Transverse colon (tissue), 4 donors: ENCODE measurements at regions not wholly inside any gene's neighbourhood (a gene's known extent, or its start where the extent isn't known, plus 50 kb on each side); places are given as distances from the start of the nearest gene placed in this dataset.

ENCODE experiments used
- DNase-seq: peaks from one replicate; pipeline ENCODE4 v3.0.0-alpha.2; 2019
- H3K27ac ChIP-seq, 4 donors: fragments of 200-600 bp; sonication (generic); 2 replicates each; pipeline ENCODE4 v1.5.1; 2016 to 2018; ENCODE audit warnings: inconsistent platforms in 4 of 4
- H3K27me3 ChIP-seq: fragments of 200-600 bp; sonication (generic); 2 replicates; pipeline ENCODE4 v1.5.1; 2017; ENCODE audit warnings: inconsistent platforms
- H3K36me3 ChIP-seq, 4 donors: fragments of 200-600 bp; sonication (generic); 2 replicates each; pipeline ENCODE4 v1.5.1; 2017 to 2019; ENCODE audit warnings: inconsistent platforms in 4 of 4
- H3K4me1 ChIP-seq, 4 donors: fragments of 200-600 bp; sonication (generic); 2 replicates each; pipeline ENCODE4 v1.5.1; 2017 to 2020; ENCODE audit warnings: inconsistent platforms in 4 of 4
- H3K4me3 ChIP-seq, 4 donors: fragments of 200-600 bp; sonication (generic); 1 replicate in 1 of 4; 2 replicates in 3 of 4; pipeline versions ENCODE4 v1.5.1 to v1.6.1; 2017 to 2019; ENCODE audit warnings: inconsistent platforms in 4 of 4
- H3K9me3 ChIP-seq, 2 donors: fragments of 200-600 bp; sonication (generic); 2 replicates each; pipeline ENCODE4 v1.5.1; 2017 to 2019; ENCODE audit warnings: inconsistent platforms in 2 of 2
- EP300 ChIP-seq: sonication (generic); formaldehyde crosslinking; IDR thresholded peaks from one replicate; pipeline ENCODE4 v1.6.1; 2017; ENCODE audit warnings: antibody characterized with exemption, low read depth
- POLR2A ChIP-seq: fragments of 450-650 bp; IDR thresholded peaks from one replicate; pipeline ENCODE4 v1.6.1; 2016; ENCODE audit warnings: antibody characterized with exemption, mild to moderate bottlenecking, moderate library complexity
- POLR2AphosphoS5 ChIP-seq, 3 donors: sonication (generic); formaldehyde crosslinking; IDR thresholded peaks; one replicate each; pipeline ENCODE4 v1.6.1; 2016; ENCODE audit warnings: antibody characterized with exemption in 3 of 3
- WGBS, 2 donors: methylation state at CpG; one replicate each; pipeline ENCODE4 v1.1.5; 2018; ENCODE audit warnings: low coverage in 1 of 2; 5-methylcytosine and 5-hydroxymethylcytosine counted together
- in situ Hi-C, 4 donors: fragments of 200-750 bp; cut with MboI; loops; one replicate each; pipeline versions ENCODE4 v1.15.0 to v1.15.1; 2017; ENCODE audit warnings: low sequenced_read_pairs in 3 of 4, low pct_ligation_motif_present in 1 of 4, low pct_unique_long_range_greater_than_20kb in 1 of 4
- intact Hi-C: fragments of 100-400 bp; cut with DNase I; formaldehyde crosslinking; loops from one replicate; pipeline ENCODE4 v1.15.1; 2023; ENCODE audit warnings: low total_unique reads
- TF ChIP-seq, protein P1 (sequence below), 5 experiments: fragments of 200-600 bp in 3 of 5; fragments of 450-650 bp in 2 of 5; sonication (generic) in 3 of 5; IDR thresholded peaks; 1 replicate in 2 of 5; 2 replicates in 3 of 5; pipeline ENCODE4 v1.5.1; 2016 to 2017; ENCODE audit warnings: antibody characterized with exemption in 5 of 5, inconsistent platforms in 3 of 5, mild to moderate bottlenecking in 2 of 5, moderate library complexity in 1 of 5

DNA sequence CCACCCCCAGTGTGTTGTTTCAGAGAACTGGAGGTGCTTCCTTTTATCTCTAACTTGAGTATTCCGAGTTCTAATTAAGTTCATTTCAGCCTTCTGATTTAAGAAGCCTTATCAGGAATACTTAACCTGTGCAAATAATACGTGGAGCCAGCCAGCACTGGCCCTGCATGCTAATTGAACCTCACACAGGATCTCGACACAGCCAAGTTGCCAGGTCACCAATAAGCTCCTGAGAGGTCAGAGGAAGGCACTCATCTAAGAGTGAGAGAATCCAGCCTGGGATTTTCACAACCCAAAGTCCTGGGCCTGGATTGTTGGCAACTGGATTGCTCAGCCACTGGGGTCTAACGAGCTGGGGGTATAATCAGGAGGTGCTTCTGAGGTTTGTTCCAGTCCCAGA, 157.7 kb upstream of the LRFN2 start:
- no peaks in the 10 kb centered on the region for H3K36me3 ChIP-seq
- DNase-seq = no peak
- 44 to 66% methylated on average over 3 to 4 of the region's 4 CpGs for WGBS, 2 donors
- peaks cover 2% of the 10 kb centered on the region for H3K27me3 ChIP-seq
- in situ Hi-C loops (no loop called here), intact Hi-C loops (no loop called here)
- TF ChIP-seq POLR2A (no peak), POLR2AphosphoS5 (IDR thresholded peaks at IDR 0.05) (no peak), EP300 (no peak)
- TF ChIP-seq, protein P1, sequence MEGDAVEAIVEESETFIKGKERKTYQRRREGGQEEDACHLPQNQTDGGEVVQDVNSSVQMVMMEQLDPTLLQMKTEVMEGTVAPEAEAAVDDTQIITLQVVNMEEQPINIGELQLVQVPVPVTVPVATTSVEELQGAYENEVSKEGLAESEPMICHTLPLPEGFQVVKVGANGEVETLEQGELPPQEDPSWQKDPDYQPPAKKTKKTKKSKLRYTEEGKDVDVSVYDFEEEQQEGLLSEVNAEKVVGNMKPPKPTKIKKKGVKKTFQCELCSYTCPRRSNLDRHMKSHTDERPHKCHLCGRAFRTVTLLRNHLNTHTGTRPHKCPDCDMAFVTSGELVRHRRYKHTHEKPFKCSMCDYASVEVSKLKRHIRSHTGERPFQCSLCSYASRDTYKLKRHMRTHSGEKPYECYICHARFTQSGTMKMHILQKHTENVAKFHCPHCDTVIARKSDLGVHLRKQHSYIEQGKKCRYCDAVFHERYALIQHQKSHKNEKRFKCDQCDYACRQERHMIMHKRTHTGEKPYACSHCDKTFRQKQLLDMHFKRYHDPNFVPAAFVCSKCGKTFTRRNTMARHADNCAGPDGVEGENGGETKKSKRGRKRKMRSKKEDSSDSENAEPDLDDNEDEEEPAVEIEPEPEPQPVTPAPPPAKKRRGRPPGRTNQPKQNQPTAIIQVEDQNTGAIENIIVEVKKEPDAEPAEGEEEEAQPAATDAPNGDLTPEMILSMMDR (IDR thresholded peaks at IDR 0.05) = no peak
- no peak overlapping the region for H3K4me3 ChIP-seq
- no peaks in the 10 kb centered on the region for H3K4me1 ChIP-seq
- no peaks in the 10 kb centered on the region for H3K9me3 ChIP-seq
- H3K27ac ChIP-seq = no peak overlapping the region

DNA sequence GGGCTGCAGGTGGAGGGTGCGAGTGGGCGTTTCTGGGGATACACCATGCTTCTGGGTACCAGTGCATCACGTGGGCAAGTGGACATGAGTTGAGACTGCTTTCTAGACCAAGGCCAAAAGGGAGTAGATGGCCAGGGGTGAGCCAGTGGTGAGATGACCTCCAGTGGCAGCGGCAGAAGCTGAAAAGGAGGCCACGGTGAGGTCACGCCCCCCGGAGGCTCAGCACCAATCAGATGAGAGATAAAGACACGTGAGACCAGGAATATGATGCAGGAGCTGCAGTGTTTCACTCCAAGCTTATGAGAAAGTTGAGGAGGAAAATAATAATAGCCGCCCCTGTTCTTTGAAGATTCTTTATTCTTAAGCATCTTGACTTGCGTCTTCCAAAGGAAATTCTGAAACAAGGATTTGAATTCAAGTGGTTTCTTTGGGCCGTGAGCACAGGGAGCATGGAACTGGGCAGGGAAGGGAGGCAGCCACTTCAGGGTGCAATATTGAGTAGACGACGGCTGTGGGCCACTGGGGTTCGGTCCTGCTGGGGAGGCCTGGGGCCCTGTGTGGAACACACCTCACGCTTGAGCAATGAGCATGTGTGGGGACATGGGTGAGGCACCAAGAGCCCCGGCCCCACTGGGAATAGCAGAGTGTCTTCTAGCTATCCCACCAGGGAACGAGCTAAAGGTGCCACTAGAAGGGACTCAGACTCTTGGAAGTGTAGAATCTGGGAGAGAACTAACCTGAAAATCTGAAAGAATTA, 156.7 kb upstream of the LRFN2 start:
- Histone ChIP-seq H3K4me1 (no peaks in the 10 kb centered on the region), H3K4me3 (no peak overlapping the region), H3K9me3 (no peaks in the 10 kb centered on the region), H3K27ac (no peak overlapping the region), H3K36me3 (no peaks in the 10 kb centered on the region), H3K27me3 (peaks cover 6% of the 10 kb centered on the region)
- intact Hi-C loops = no loop called here
- DNase-seq = no peak
- no peak for TF ChIP-seq POLR2AphosphoS5 (IDR thresholded peaks at IDR 0.05)
- TF ChIP-seq, protein P1 (IDR thresholded peaks at IDR 0.05) = no peak
- TF ChIP-seq POLR2A = no peak
- no peak for TF ChIP-seq EP300
- 70 to 90% methylated on average over 10 to 17 of the region's 17 CpGs for WGBS, 2 donors
- in situ Hi-C loops = no loop called here

- no peaks in the 10 kb centered on the region for H3K36me3 ChIP-seq
- intact Hi-C loops (no loop called here), in situ Hi-C loops (no loop called here)
- TF ChIP-seq POLR2A = no peak
- no peak for TF ChIP-seq EP300
- TF ChIP-seq, protein P1 (IDR thresholded peaks at IDR 0.05) = no peak
- no peak for TF ChIP-seq POLR2AphosphoS5 (IDR thresholded peaks at IDR 0.05)
- no peaks in the 10 kb centered on the region for H3K9me3 ChIP-seq
- no peak for DNase-seq
- H3K4me1 ChIP-seq = no peaks in the 10 kb centered on the region
- H3K27ac ChIP-seq = no peak overlapping the region
- H3K4me3 ChIP-seq = no peak overlapping the region
- peaks cover 5% of the 10 kb centered on the region for H3K27me3 ChIP-seq
- WGBS, 2 donors = 80 to 100% methylated on average over 1 to 4 of the region's 4 CpGs
Measured at GRCh38 chr6:40743226-40743625, 156.1 kb upstream of the LRFN2 start.

DNA sequence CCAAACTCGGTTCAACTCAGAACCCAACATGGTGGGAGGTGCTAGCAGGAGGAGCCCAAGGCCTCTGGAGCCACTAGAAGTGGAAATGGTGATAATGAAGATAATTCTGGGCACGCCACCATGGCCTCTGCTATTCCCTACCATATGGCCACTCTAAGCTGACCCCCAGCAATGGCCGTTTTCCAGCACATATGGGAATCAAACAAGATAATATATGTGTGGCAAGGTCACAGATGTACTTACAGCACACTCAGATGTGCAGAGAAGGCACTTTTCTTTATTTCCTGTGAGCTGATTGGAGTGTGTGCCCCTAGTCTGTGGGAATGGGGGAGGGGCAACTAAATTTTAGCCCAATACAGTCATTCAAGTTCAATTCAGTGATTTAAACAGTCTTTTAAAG, 153.4 kb upstream of the LRFN2 start:
- Histone ChIP-seq H3K4me3 (no peak overlapping the region), H3K27me3 (peaks cover 18% of the 10 kb centered on the region), H3K9me3 (no peaks in the 10 kb centered on the region), H3K36me3 (no peaks in the 10 kb centered on the region), H3K27ac (no peak overlapping the region), H3K4me1 (no peaks in the 10 kb centered on the region)
- 72% methylated on average over 3 of the region's 3 CpGs; no CpG with 5 or more reads in 1 of the 2 donors for WGBS, 2 donors
- in situ Hi-C loops (no loop called here), intact Hi-C loops (no loop called here)
- TF ChIP-seq, protein P1 (IDR thresholded peaks at IDR 0.05) = no peak
- TF ChIP-seq POLR2AphosphoS5 (IDR thresholded peaks at IDR 0.05) = no peak
- TF ChIP-seq POLR2A = no peak
- TF ChIP-seq EP300 = no peak
- no peak for DNase-seq
